ENCODE measurements at regions not wholly inside any gene's neighbourhood (a gene's known extent, or its start where the extent isn't known, plus 50 kb on each side); places are given as distances from the start of the nearest gene placed in this dataset.

DNA sequence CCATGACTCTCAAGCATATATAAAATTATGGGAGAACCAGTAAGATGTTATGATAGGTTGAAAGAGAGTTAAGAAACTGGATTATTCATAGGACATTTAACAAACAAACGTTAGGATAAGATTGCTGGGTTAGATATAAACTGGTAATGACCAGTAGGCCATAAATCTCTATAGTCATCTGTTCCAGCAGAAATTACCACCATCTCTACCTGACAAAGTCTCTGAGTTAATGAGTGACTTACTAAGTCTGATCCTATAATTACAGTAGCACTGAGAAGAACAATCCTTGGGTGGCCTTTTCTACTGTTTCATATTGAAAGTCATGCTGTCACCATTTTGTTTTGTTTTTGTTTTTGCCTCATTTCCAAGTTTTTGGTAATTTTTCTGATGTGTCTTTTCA lies 136.9 kb upstream of the CNOT2 start:
- in situ Hi-C loops (cut with HindIII; ENCODE audit: low pct_ligation_motif_present, low sequenced_read_pairs): no loop called here
- no peak for TF ChIP-seq CTCF (IDR thresholded peaks at IDR 0.05; ENCODE audit: low read depth, low read length, missing control alignments)
- no peak overlapping the region for H3K4me3 ChIP-seq (ENCODE audit: low read depth, low read length)

DNA sequence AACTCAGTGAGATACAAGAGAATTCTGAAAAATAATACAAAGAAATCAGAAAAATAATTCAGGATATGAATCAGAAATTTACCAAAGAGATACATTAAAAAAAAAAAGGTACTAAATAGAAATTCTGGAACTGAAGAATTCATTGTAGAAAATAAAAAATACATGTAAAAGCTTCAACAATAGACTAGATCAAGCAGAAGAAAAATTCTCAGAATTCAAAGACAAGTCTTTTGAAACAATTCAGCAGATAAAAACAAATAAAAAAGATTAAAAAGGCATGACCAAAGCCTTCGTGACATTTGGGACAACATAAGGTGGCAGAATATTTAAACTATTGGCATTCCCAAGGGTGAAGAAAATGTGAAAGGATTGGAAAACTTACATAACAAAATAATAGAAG lies 133.1 kb upstream of the CNOT2 start:
- Histone ChIP-seq H3K27ac (no peak overlapping the region), H3K4me3 (ENCODE audit: low read depth, low read length) (no peak overlapping the region), H3K36me3 (replicated peaks) (no peaks in the 10 kb centered on the region), H3K27me3 (replicated peaks) (no peaks in the 10 kb centered on the region)
- no peak for TF ChIP-seq CTCF (IDR thresholded peaks at IDR 0.05; ENCODE audit: low read depth, low read length, missing control alignments)
- no peak for DNase-seq
- in situ Hi-C loops (cut with HindIII; ENCODE audit: low pct_ligation_motif_present, low sequenced_read_pairs): no loop called here

More for the DNA sequence above, 136.9 kb upstream of the CNOT2 start:
- H3K27ac ChIP-seq: no peak overlapping the region
- no peaks in the 10 kb centered on the region for H3K36me3 ChIP-seq (replicated peaks)
- no peak for DNase-seq
- no peaks in the 10 kb centered on the region for H3K27me3 ChIP-seq (replicated peaks)

- H3K4me3 ChIP-seq (ENCODE audit: low read depth, low read length): no peak overlapping the region
- no peaks in the 10 kb centered on the region for H3K27me3 ChIP-seq (replicated peaks)
- no peaks in the 10 kb centered on the region for H3K36me3 ChIP-seq (replicated peaks)
- in situ Hi-C loops (cut with HindIII; ENCODE audit: low pct_ligation_motif_present, low sequenced_read_pairs): no loop called here
- no peak for DNase-seq
- no peak overlapping the region for H3K27ac ChIP-seq
- no peak for TF ChIP-seq CTCF (IDR thresholded peaks at IDR 0.05; ENCODE audit: low read depth, low read length, missing control alignments)
Measured at GRCh38 chr12:70117670-70118069, 125.6 kb upstream of the CNOT2 start.

GRCh38 chr12:70120970-70121369 lies 122.3 kb upstream of the CNOT2 start:
- H3K27me3 ChIP-seq (replicated peaks): no peaks in the 10 kb centered on the region
- no peak for TF ChIP-seq CTCF (IDR thresholded peaks at IDR 0.05; ENCODE audit: low read depth, low read length, missing control alignments)
- no peak overlapping the region for H3K4me3 ChIP-seq (ENCODE audit: low read depth, low read length)
- in situ Hi-C loops (cut with HindIII; ENCODE audit: low pct_ligation_motif_present, low sequenced_read_pairs): no loop called here
- no peaks in the 10 kb centered on the region for H3K36me3 ChIP-seq (replicated peaks)
- no peak for DNase-seq
- H3K27ac ChIP-seq: no peak overlapping the region

GRCh38 chr12:70121562-70121961 lies 121.7 kb upstream of the CNOT2 start:
- in situ Hi-C loops (cut with HindIII; ENCODE audit: low pct_ligation_motif_present, low sequenced_read_pairs): no loop called here
- no peak for DNase-seq
- H3K4me3 ChIP-seq (ENCODE audit: low read depth, low read length): no peak overlapping the region
- H3K36me3 ChIP-seq (replicated peaks): no peaks in the 10 kb centered on the region
- no peaks in the 10 kb centered on the region for H3K27me3 ChIP-seq (replicated peaks)
- H3K27ac ChIP-seq: no peak overlapping the region
- TF ChIP-seq CTCF (IDR thresholded peaks at IDR 0.05; ENCODE audit: low read depth, low read length, missing control alignments): no peak

DNA sequence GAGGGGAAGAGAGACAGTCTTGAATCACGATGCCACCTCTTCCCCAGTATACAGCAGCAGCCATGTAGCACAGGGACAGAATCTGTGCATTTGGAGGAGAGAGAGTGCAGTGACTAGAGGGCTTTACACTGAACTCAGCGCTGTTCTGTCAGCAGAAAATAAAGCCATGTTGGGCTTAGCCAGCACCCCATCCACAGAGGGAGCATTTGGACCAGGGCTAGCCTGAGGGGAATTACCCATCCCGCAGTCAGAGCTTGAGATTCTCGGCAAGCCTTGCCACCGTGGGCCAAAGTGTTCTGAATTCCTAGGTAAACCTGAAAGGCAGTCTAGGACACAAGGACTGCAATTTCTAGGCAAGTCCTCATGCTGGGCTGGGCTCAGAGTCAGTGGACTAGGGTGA lies 120.4 kb upstream of the CNOT2 start:
- H3K36me3 ChIP-seq (replicated peaks): no peaks in the 10 kb centered on the region
- H3K4me3 ChIP-seq (ENCODE audit: low read depth, low read length): no peak overlapping the region
- DNase-seq: no peak
- no peaks in the 10 kb centered on the region for H3K27me3 ChIP-seq (replicated peaks)
- in situ Hi-C loops (cut with HindIII; ENCODE audit: low pct_ligation_motif_present, low sequenced_read_pairs): no loop called here
- TF ChIP-seq CTCF (IDR thresholded peaks at IDR 0.05; ENCODE audit: low read depth, low read length, missing control alignments): no peak
- no peak overlapping the region for H3K27ac ChIP-seq
